Thoracic aorta (tissue), 2 donors: ENCODE measurements at regions not wholly inside any gene's neighbourhood (a gene's known extent, or its start where the extent isn't known, plus 50 kb on each side); places are given as distances from the start of the nearest gene placed in this dataset.

Source experiments
- ATAC-seq: fragments of 150-250 bp; one replicate; pipeline ENCODE4 v1.8.0; 2017; ENCODE audit warnings: low read depth; ENCODE audit not compliant: insufficient number of reproducible peaks, low FRiP score
- DNase-seq: peaks from one replicate; pipeline ENCODE4 v3.0.0-alpha.2; 2020; ENCODE audit warnings: low spot score
- H3K27ac ChIP-seq, 2 donors: fragments of 200-600 bp; sonication (generic); 1 replicate in 1 of 2; 2 replicates in 1 of 2; pipeline ENCODE4 v1.5.1; 2016; ENCODE audit warnings: mild to moderate bottlenecking in 2 of 2, moderate library complexity in 2 of 2
- H3K27me3 ChIP-seq: fragments of 200-600 bp; sonication (generic); replicated peaks from 2 replicates; pipeline ENCODE4 v1.6.0; 2016; ENCODE audit warnings: mild to moderate bottlenecking; ENCODE audit not compliant: insufficient read depth
- H3K36me3 ChIP-seq: fragments of 200-600 bp; sonication (generic); one replicate; pipeline ENCODE4 v1.5.1; 2016
- H3K4me1 ChIP-seq, 2 donors: fragments of 200-600 bp; sonication (generic); 1 replicate in 1 of 2; 2 replicates in 1 of 2; pipeline versions ENCODE4 v1.5.1 to v1.6.0; 2016; ENCODE audit warnings: low read depth in 2 of 2, mild to moderate bottlenecking in 1 of 2; ENCODE audit not compliant: control insufficient read depth in 1 of 2
- H3K4me3 ChIP-seq: fragments of 200-600 bp; sonication (generic); 2 replicates; pipeline ENCODE4 v1.5.1; 2016; ENCODE audit warnings: mild to moderate bottlenecking
- H3K9me3 ChIP-seq: fragments of 200-600 bp; sonication (generic); 2 replicates; pipeline ENCODE4 v1.5.1; 2016
- CTCF ChIP-seq: fragments of 200-600 bp; sonication (generic); IDR thresholded peaks from one replicate; pipeline ENCODE4 v1.5.1; 2019; ENCODE audit warnings: antibody characterized with exemption

GRCh38 chr2:145740302-145740701, 1220.4 kb upstream of the ZEB2 start:
- Histone ChIP-seq H3K4me3 (no peak overlapping the region), H3K27me3 (no peaks in the 10 kb centered on the region), H3K9me3 (no peaks in the 10 kb centered on the region), H3K27ac (no peak overlapping the region), H3K4me1 (no peaks in the 10 kb centered on the region), H3K36me3 (no peaks in the 10 kb centered on the region)
- no peak for DNase-seq
- ATAC-seq: no peak
- no peak for TF ChIP-seq CTCF

GRCh38 chr2:145739681-145740080, 1219.8 kb upstream of the ZEB2 start:
- ATAC-seq (no peak), DNase-seq (no peak)
- Histone ChIP-seq H3K4me1 (no peaks in the 10 kb centered on the region), H3K4me3 (no peak overlapping the region), H3K36me3 (no peaks in the 10 kb centered on the region), H3K9me3 (no peaks in the 10 kb centered on the region), H3K27me3 (no peaks in the 10 kb centered on the region), H3K27ac (no peak overlapping the region)
- no peak for TF ChIP-seq CTCF

DNA sequence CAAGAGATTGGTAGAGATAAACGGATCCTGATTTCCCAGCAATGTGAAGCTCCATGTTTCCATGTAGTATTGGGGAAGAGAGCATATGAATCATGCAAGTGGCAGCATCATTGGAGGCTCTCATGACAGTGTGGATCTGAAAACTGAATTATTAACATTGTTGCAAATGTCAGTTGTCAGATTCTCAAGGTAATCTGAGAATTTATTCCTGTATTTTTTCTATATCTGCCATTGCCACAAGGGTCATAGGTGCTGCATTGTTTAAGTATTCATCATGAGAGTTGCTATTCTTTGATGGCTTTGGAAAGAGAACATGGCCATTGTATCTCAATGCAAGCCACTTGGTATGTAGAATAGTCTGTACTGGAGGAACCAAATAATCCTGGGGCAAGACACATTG, 1217.0 kb upstream of the ZEB2 start:
- ATAC-seq (no peak), DNase-seq (no peak)
- no peak overlapping the region for H3K4me3 ChIP-seq
- H3K27ac ChIP-seq: no peak overlapping the region
- H3K9me3 ChIP-seq: no peaks in the 10 kb centered on the region
- no peaks in the 10 kb centered on the region for H3K4me1 ChIP-seq
- no peaks in the 10 kb centered on the region for H3K27me3 ChIP-seq
- no peak for TF ChIP-seq CTCF
- H3K36me3 ChIP-seq: no peaks in the 10 kb centered on the region

GRCh38 chr2:145731467-145731866, 1211.5 kb upstream of the ZEB2 start:
- H3K4me3 ChIP-seq: no peak overlapping the region
- TF ChIP-seq CTCF: no peak
- H3K4me1 ChIP-seq: no peaks in the 10 kb centered on the region

DNA sequence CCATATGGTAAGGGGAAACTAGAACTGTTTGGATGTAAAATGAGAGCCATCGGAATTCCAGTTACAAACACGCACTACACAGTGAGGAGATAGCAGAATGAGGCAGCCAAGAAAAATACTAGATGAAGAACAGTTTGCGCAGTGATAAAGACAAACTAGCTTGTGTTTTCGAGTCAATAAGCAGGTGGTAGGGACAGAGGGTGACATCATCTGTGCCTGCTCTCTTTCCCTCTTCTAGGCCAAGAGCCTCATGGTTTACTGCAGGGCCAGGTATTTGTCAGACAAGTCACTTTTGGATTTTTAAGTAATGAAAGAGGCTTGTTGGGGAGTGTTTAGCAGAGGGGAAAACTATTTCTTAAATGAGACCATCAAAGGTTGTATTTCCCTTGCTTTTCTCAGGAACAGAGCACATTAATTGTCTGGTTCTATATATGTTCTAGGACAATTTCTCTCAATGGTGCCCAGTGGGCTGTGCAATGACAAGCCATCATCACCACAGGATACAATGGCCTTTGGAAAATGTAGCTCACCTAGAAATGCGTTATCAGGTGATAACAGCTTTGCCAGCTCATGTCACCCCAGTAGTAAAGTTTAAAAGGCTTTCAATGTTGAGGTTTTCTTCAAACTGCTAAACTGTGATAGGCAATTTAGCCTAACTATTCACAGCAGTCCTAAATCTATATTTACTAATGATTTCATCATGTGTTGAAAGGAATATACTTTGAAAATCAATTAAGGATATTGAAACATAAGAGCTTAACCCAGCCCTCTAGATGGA, 1210.3 kb upstream of the ZEB2 start:
- no peaks in the 10 kb centered on the region for H3K36me3 ChIP-seq
- no peaks in the 10 kb centered on the region for H3K4me1 ChIP-seq
- DNase-seq: no peak
- no peak overlapping the region for H3K4me3 ChIP-seq
- H3K27me3 ChIP-seq: no peaks in the 10 kb centered on the region
- TF ChIP-seq CTCF: no peak
- H3K9me3 ChIP-seq: no peaks in the 10 kb centered on the region
- H3K27ac ChIP-seq: no peak overlapping the region
- ATAC-seq: no peak

More at GRCh38 chr2:145731467-145731866, 1211.5 kb upstream of the ZEB2 start:
- DNase-seq: no peak
- Histone ChIP-seq H3K9me3 (no peaks in the 10 kb centered on the region), H3K27me3 (no peaks in the 10 kb centered on the region), H3K36me3 (no peaks in the 10 kb centered on the region), H3K27ac (no peak overlapping the region)
- no peak for ATAC-seq
